ENCODE measurements at regions not wholly inside any gene's neighbourhood (a gene's known extent, or its start where the extent isn't known, plus 50 kb on each side); places are given as distances from the start of the nearest gene placed in this dataset.

DNA sequence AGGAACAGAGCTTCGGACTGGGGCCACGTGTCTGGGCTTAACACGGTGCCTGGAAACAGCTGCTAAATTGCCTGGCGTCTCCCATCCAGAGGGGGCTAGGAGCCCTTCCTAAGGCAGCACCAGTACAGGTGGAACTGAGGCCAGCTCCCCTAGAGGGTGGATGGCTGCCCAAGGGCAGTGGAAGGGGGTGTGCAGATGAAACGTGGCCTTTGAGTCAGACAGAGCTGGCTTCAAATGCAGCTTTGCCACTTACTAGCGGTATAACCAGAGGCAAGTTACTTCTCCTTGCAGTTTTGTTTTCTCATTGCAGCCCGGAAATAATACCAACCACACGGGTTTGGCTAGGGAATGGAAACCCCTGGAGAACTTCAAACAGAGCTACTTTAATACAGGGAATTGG lies 59.3 kb upstream of the SLC24A4 start:
- no peak for DNase-seq
- H3K27ac ChIP-seq, result peak overlapping the region in 1 of 12 donors; percentile 54

DNA sequence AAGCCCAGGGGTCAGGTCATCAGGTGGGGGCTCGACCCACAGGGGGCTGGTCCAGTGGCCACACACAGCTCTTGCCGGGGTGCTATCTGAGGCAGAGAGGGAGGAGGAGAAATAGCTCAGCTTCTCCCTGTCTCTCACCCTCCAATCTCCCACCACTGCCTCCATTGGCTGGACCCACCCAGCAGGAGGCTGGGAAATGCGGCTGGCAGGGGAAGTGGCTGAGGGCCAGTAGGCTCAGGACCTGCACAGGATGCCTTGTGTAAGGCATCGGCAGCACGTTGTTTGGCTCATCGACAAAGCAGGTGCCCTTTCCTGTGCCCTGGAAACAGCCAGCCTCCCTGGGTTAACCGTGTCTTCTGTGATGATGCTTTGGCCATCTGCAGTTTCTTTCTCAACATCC lies 58.8 kb upstream of the SLC24A4 start:
- intact Hi-C loops (cut with DNase I), result no loop called here
- Histone ChIP-seq H3K9me3 (no peaks in the 10 kb centered on the region), H3K4me3 (no peak overlapping the region), H3K36me3 (no peaks in the 10 kb centered on the region), H3K27me3 (peaks cover 0 to 5% (median 0%) of the 10 kb centered on the region in 9 donors), H3K27ac (peak overlapping the region in 1 of 12 donors; percentile 54), H3K4me1 (peaks cover 0 to 28% (median 0%) of the 10 kb centered on the region in 12 donors)
- no peak for ATAC-seq
- DNase-seq, result no peak
- TF ChIP-seq, protein P1, sequence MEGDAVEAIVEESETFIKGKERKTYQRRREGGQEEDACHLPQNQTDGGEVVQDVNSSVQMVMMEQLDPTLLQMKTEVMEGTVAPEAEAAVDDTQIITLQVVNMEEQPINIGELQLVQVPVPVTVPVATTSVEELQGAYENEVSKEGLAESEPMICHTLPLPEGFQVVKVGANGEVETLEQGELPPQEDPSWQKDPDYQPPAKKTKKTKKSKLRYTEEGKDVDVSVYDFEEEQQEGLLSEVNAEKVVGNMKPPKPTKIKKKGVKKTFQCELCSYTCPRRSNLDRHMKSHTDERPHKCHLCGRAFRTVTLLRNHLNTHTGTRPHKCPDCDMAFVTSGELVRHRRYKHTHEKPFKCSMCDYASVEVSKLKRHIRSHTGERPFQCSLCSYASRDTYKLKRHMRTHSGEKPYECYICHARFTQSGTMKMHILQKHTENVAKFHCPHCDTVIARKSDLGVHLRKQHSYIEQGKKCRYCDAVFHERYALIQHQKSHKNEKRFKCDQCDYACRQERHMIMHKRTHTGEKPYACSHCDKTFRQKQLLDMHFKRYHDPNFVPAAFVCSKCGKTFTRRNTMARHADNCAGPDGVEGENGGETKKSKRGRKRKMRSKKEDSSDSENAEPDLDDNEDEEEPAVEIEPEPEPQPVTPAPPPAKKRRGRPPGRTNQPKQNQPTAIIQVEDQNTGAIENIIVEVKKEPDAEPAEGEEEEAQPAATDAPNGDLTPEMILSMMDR (IDR thresholded peaks at IDR 0.05), result no peak
- no peak for TF ChIP-seq POLR2A (IDR thresholded peaks at IDR 0.05)
- 36 to 52% (median 45%) methylated on average over 7 of the region's 7 CpGs for WGBS, 4 donors

More for the DNA sequence above, 59.3 kb upstream of the SLC24A4 start:
- Histone ChIP-seq H3K27me3 (peaks cover 0 to 7% (median 0%) of the 10 kb centered on the region in 9 donors), H3K9me3 (no peaks in the 10 kb centered on the region), H3K36me3 (no peaks in the 10 kb centered on the region), H3K4me3 (no peak overlapping the region), H3K4me1 (peaks cover 0 to 31% (median 0%) of the 10 kb centered on the region in 12 donors)
- intact Hi-C loops (cut with DNase I), result no loop called here
- peak in 1 of 4 donors; percentile 20 for ATAC-seq
- WGBS, 4 donors, result 56 to 62% (median 58%) methylated on average over 8 of the region's 8 CpGs
- TF ChIP-seq POLR2A (IDR thresholded peaks at IDR 0.05), result no peak
- TF ChIP-seq, protein P1 (IDR thresholded peaks at IDR 0.05), result no peak

DNA sequence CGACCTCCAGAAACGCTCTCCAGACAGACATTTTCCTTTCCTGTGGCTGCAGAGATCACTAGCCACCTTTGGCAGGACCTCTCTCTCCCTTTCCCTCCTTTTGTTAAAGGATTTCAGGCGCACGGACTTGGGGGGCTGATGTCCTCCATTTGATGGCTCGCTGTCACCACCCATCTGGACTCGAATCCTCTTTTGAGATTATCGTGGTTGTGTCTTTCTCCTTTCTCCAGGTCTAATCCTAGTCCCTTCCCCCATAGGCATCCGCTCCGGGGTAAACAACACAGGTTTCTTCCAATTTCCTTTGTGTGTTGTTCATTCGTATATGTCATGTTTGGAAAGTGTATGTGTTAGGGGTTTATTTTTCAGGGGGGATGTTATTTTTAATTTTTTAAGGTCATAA lies 56.7 kb upstream of the SLC24A4 start:
- DNase-seq (no peak), ATAC-seq (no peak)
- Histone ChIP-seq H3K27me3 (peaks cover 0 to 5% (median 0%) of the 10 kb centered on the region in 9 donors), H3K4me1 (peaks cover 0 to 16% (median 0%) of the 10 kb centered on the region in 12 donors), H3K27ac (no peak overlapping the region), H3K9me3 (no peaks in the 10 kb centered on the region), H3K36me3 (no peaks in the 10 kb centered on the region), H3K4me3 (no peak overlapping the region)
- intact Hi-C loops (cut with DNase I), result no loop called here
- WGBS, 4 donors, result 74 to 80% (median 77%) methylated on average over 10 of the region's 10 CpGs
- no peak for TF ChIP-seq POLR2A (IDR thresholded peaks at IDR 0.05)
- TF ChIP-seq, protein P1 (IDR thresholded peaks at IDR 0.05), result no peak
